K562 (cell line): ENCODE measurements at regions not wholly inside any gene's neighbourhood (a gene's known extent, or its start where the extent isn't known, plus 50 kb on each side); places are given as distances from the start of the nearest gene placed in this dataset.

Experiments used
- CTCF ChIP-seq, 3 experiments: IDR thresholded peaks in 2 of 3; conservative IDR thresholded peaks in 1 of 3; 2 replicates each; pipeline ENCODE4 v1.5.1; 2011 to 2012; ENCODE audit warnings: low read length in 3 of 3, mild to moderate bottlenecking in 3 of 3, control low read depth in 2 of 3, improper control_type of control experiment in 1 of 3, inconsistent platforms in 1 of 3, low read depth in 1 of 3, mixed read lengths in 1 of 3, moderate library complexity in 1 of 3; ENCODE audit not compliant: insufficient read depth in 2 of 3
- E2F6 ChIP-seq, 2 experiments: IDR thresholded peaks; 2 replicates each; pipeline ENCODE4 v1.6.1; 2011; ENCODE audit warnings: borderline replicate concordance in 1 of 2, control low read depth in 1 of 2, low read depth in 1 of 2, low read length in 1 of 2, mild to moderate bottlenecking in 1 of 2, mixed read lengths in 1 of 2, moderate library complexity in 1 of 2; ENCODE audit not compliant: insufficient read depth in 1 of 2, insufficient read length in 1 of 2, poor library complexity in 1 of 2, severe bottlenecking in 1 of 2; ENCODE audit errors: extremely low read depth in 1 of 2
- EZH2 ChIP-seq: IDR thresholded peaks from 2 replicates; pipeline ENCODE4 v1.6.1; 2012; ENCODE audit warnings: low read depth, mild to moderate bottlenecking, inconsistent platforms, low read length, borderline replicate concordance
- FOXK2 ChIP-seq, 2 experiments: fragments of 450-650 bp; IDR thresholded peaks in 1 of 2; conservative IDR thresholded peaks in 1 of 2; 2 replicates each; pipeline ENCODE4 v1.6.1; 2016; ENCODE audit warnings: low read depth in 2 of 2, mild to moderate bottlenecking in 1 of 2
- GTF2F1 ChIP-seq: IDR thresholded peaks from 2 replicates; pipeline ENCODE4 v1.6.1; 2011; ENCODE audit warnings: low read depth, low read length, improper control_type of control experiment
- NR2F6 ChIP-seq: fragments of 450-650 bp; formaldehyde crosslinking; IDR thresholded peaks from 2 replicates; pipeline ENCODE4 v1.4.0; 2020; ENCODE audit warnings: mild to moderate bottlenecking
- USF1 ChIP-seq: sonication (generic); formaldehyde crosslinking; IDR thresholded peaks from 2 replicates; pipeline ENCODE4 v1.9.0; 2022; ENCODE audit warnings: mild to moderate bottlenecking, missing genetic modification reagents
- ZC3H4 ChIP-seq: sonication (generic); formaldehyde crosslinking; IDR thresholded peaks from 2 replicates; pipeline ENCODE4 v1.9.0; 2021; ENCODE audit warnings: missing genetic modification reagents, borderline replicate concordance
- TF ChIP-seq, protein P1 (sequence below): fragments of 450-650 bp; conservative IDR thresholded peaks from 2 replicates; pipeline ENCODE4 v1.6.1; 2016; ENCODE audit warnings: missing genetic modification characterization, low read depth, mild to moderate bottlenecking, missing compliant biosample characterization, moderate library complexity
- TF ChIP-seq, protein P2 (sequence below): fragments of 450-650 bp; IDR thresholded peaks from 2 replicates; pipeline ENCODE4 v1.6.1; 2016

GRCh38 chr6:113719545-113719944 lies 137.6 kb upstream of the MARCKS start:
- TF ChIP-seq USF1 (CRISPR knock-in tag) (no peak), NR2F6 (CRISPR knock-in tag) (no peak), E2F6 (IDR thresholded peaks at IDR 0.05; ENCODE audit: borderline replicate concordance in 1 of 2, extremely low read depth in 1 of 2, insufficient read depth in 1 of 2, insufficient read length in 1 of 2, low read depth in 1 of 2, low read length in 1 of 2, poor library complexity in 1 of 2, severe bottlenecking in 1 of 2) (no peak), EZH2 (no peak), CTCF (IDR thresholded peaks at IDR 0.05 in 2 of 3, conservative IDR thresholded peaks at IDR 0.05 in 1 of 3; ENCODE audit: insufficient read depth in 2 of 3, low read depth in 1 of 3, low read length in 3 of 3) (no peak), FOXK2 (conservative IDR thresholded peaks at IDR 0.05 in 1 of 2, IDR thresholded peaks at IDR 0.05 in 1 of 2; ENCODE audit: low read depth in 2 of 2) (no peak), GTF2F1 (no peak), ZC3H4 (CRISPR knock-in tag) (no peak)
- TF ChIP-seq, protein P1, sequence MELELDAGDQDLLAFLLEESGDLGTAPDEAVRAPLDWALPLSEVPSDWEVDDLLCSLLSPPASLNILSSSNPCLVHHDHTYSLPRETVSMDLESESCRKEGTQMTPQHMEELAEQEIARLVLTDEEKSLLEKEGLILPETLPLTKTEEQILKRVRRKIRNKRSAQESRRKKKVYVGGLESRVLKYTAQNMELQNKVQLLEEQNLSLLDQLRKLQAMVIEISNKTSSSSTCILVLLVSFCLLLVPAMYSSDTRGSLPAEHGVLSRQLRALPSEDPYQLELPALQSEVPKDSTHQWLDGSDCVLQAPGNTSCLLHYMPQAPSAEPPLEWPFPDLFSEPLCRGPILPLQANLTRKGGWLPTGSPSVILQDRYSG (tag), result no peak
- TF ChIP-seq, protein P2, sequence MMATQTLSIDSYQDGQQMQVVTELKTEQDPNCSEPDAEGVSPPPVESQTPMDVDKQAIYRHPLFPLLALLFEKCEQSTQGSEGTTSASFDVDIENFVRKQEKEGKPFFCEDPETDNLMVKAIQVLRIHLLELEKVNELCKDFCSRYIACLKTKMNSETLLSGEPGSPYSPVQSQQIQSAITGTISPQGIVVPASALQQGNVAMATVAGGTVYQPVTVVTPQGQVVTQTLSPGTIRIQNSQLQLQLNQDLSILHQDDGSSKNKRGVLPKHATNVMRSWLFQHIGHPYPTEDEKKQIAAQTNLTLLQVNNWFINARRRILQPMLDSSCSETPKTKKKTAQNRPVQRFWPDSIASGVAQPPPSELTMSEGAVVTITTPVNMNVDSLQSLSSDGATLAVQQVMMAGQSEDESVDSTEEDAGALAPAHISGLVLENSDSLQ, result no peak
